ENCODE measurements at regions not wholly inside any gene's neighbourhood (a gene's known extent, or its start where the extent isn't known, plus 50 kb on each side); places are given as distances from the start of the nearest gene placed in this dataset.
A peak's percentile ranks its signal among the peaks of the same experiment; 100 is the strongest.

DNA sequence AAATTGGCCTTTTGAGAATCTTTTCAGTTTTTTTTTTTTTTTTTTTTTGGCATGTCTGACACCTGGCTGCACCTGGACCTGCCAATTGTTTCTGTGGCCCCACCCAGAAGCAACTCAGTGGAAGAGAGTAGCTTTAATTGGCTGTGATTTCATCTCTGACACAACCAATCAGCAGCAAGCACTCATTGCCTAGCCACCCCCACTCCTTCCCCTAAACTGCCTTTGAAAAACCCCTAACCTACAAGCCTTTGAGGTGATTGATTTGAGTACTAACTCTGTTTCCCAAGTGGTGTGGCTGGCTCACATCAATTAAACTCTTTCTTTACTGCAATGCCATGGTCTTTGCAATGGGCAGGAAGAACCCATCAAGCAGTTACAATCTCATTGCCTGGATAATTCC lies 98.2 kb upstream of the CHORDC1 start:
- no peak for DNase-seq (ENCODE audit: low spot score)
- peak; percentile 58; the same call in 1 of the 2 replicates for ATAC-seq
- no peak overlapping the region for H3K4me3 Mint-ChIP-seq
- peaks cover 7% of the 10 kb centered on the region for H3K4me1 Mint-ChIP-seq
- peaks cover 26% of the 10 kb centered on the region for H3K9me3 Mint-ChIP-seq
- ChIA-PET POLR2A (no interaction called here), CTCF (interaction anchor here (0.7 kb wide), 1 partner anchor 31 kb away, joined by 4 read pairs; no protein-coding TSS in a partner anchor)
- TF ChIP-seq, protein P1, sequence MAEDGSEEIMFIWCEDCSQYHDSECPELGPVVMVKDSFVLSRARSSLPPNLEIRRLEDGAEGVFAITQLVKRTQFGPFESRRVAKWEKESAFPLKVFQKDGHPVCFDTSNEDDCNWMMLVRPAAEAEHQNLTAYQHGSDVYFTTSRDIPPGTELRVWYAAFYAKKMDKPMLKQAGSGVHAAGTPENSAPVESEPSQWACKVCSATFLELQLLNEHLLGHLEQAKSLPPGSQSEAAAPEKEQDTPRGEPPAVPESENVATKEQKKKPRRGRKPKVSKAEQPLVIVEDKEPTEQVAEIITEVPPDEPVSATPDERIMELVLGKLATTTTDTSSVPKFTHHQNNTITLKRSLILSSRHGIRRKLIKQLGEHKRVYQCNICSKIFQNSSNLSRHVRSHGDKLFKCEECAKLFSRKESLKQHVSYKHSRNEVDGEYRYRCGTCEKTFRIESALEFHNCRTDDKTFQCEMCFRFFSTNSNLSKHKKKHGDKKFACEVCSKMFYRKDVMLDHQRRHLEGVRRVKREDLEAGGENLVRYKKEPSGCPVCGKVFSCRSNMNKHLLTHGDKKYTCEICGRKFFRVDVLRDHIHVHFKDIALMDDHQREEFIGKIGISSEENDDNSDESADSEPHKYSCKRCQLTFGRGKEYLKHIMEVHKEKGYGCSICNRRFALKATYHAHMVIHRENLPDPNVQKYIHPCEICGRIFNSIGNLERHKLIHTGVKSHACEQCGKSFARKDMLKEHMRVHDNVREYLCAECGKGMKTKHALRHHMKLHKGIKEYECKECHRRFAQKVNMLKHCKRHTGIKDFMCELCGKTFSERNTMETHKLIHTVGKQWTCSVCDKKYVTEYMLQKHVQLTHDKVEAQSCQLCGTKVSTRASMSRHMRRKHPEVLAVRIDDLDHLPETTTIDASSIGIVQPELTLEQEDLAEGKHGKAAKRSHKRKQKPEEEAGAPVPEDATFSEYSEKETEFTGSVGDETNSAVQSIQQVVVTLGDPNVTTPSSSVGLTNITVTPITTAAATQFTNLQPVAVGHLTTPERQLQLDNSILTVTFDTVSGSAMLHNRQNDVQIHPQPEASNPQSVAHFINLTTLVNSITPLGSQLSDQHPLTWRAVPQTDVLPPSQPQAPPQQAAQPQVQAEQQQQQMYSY (CRISPR knock-in tag; IDR thresholded peaks at IDR 0.05): no peak
- no peak for TF ChIP-seq ZNF396 (CRISPR knock-in tag; IDR thresholded peaks at IDR 0.05; ENCODE audit: borderline replicate concordance)
- TF ChIP-seq, protein P2, sequence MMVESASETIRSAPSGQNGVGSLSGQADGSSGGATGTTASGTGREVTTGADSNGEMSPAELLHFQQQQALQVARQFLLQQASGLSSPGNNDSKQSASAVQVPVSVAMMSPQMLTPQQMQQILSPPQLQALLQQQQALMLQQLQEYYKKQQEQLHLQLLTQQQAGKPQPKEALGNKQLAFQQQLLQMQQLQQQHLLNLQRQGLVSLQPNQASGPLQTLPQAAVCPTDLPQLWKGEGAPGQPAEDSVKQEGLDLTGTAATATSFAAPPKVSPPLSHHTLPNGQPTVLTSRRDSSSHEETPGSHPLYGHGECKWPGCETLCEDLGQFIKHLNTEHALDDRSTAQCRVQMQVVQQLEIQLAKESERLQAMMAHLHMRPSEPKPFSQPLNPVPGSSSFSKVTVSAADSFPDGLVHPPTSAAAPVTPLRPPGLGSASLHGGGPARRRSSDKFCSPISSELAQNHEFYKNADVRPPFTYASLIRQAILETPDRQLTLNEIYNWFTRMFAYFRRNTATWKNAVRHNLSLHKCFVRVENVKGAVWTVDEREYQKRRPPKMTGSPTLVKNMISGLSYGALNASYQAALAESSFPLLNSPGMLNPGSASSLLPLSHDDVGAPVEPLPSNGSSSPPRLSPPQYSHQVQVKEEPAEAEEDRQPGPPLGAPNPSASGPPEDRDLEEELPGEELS (CRISPR knock-in tag; IDR thresholded peaks at IDR 0.05): no peak
- TF ChIP-seq, protein P3, sequence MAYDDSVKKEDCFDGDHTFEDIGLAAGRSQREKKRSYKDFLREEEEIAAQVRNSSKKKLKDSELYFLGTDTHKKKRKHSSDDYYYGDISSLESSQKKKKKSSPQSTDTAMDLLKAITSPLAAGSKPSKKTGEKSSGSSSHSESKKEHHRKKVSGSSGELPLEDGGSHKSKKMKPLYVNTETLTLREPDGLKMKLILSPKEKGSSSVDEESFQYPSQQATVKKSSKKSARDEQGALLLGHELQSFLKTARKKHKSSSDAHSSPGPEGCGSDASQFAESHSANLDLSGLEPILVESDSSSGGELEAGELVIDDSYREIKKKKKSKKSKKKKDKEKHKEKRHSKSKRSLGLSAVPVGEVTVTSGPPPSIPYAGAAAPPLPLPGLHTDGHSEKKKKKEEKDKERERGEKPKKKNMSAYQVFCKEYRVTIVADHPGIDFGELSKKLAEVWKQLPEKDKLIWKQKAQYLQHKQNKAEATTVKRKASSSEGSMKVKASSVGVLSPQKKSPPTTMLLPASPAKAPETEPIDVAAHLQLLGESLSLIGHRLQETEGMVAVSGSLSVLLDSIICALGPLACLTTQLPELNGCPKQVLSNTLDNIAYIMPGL (CRISPR knock-in tag; IDR thresholded peaks at IDR 0.05): no peak
- TF ChIP-seq ZNF219 (CRISPR knock-in tag; IDR thresholded peaks at IDR 0.05; ENCODE audit: borderline replicate concordance): no peak
- no peak for TF ChIP-seq OVOL2 (CRISPR knock-in tag; IDR thresholded peaks at IDR 0.05; ENCODE audit: borderline replicate concordance)
- TF ChIP-seq, protein P4, sequence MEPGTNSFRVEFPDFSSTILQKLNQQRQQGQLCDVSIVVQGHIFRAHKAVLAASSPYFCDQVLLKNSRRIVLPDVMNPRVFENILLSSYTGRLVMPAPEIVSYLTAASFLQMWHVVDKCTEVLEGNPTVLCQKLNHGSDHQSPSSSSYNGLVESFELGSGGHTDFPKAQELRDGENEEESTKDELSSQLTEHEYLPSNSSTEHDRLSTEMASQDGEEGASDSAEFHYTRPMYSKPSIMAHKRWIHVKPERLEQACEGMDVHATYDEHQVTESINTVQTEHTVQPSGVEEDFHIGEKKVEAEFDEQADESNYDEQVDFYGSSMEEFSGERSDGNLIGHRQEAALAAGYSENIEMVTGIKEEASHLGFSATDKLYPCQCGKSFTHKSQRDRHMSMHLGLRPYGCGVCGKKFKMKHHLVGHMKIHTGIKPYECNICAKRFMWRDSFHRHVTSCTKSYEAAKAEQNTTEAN (CRISPR knock-in tag; IDR thresholded peaks at IDR 0.05): no peak
- TF ChIP-seq, protein P5, sequence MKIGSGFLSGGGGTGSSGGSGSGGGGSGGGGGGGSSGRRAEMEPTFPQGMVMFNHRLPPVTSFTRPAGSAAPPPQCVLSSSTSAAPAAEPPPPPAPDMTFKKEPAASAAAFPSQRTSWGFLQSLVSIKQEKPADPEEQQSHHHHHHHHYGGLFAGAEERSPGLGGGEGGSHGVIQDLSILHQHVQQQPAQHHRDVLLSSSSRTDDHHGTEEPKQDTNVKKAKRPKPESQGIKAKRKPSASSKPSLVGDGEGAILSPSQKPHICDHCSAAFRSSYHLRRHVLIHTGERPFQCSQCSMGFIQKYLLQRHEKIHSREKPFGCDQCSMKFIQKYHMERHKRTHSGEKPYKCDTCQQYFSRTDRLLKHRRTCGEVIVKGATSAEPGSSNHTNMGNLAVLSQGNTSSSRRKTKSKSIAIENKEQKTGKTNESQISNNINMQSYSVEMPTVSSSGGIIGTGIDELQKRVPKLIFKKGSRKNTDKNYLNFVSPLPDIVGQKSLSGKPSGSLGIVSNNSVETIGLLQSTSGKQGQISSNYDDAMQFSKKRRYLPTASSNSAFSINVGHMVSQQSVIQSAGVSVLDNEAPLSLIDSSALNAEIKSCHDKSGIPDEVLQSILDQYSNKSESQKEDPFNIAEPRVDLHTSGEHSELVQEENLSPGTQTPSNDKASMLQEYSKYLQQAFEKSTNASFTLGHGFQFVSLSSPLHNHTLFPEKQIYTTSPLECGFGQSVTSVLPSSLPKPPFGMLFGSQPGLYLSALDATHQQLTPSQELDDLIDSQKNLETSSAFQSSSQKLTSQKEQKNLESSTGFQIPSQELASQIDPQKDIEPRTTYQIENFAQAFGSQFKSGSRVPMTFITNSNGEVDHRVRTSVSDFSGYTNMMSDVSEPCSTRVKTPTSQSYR (CRISPR knock-in tag; IDR thresholded peaks at IDR 0.05): no peak
- TF ChIP-seq, protein P6, sequence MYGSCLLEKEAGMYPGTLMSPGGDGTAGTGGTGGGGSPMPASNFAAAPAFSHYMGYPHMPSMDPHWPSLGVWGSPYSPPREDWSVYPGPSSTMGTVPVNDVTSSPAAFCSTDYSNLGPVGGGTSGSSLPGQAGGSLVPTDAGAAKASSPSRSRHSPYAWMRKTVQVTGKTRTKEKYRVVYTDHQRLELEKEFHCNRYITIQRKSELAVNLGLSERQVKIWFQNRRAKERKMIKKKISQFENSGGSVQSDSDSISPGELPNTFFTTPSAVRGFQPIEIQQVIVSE (CRISPR knock-in tag; IDR thresholded peaks at IDR 0.05; ENCODE audit: borderline replicate concordance): no peak
- TF ChIP-seq IRF2 (CRISPR knock-in tag; IDR thresholded peaks at IDR 0.05; ENCODE audit: borderline replicate concordance, low read depth): no peak
- TF ChIP-seq, protein P7, sequence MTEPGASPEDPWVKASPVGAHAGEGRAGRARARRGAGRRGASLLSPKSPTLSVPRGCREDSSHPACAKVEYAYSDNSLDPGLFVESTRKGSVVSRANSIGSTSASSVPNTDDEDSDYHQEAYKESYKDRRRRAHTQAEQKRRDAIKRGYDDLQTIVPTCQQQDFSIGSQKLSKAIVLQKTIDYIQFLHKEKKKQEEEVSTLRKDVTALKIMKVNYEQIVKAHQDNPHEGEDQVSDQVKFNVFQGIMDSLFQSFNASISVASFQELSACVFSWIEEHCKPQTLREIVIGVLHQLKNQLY (CRISPR knock-in tag; IDR thresholded peaks at IDR 0.05): no peak
- TF ChIP-seq NFE2L1 (CRISPR knock-in tag; IDR thresholded peaks at IDR 0.05): no peak
- H3K36me3 Mint-ChIP-seq: no peaks in the 10 kb centered on the region
- no peak overlapping the region for H3K27ac Mint-ChIP-seq
- no peaks in the 10 kb centered on the region for H3K27me3 Mint-ChIP-seq (ENCODE audit: low read depth)
